ENCODE measurements at regions not wholly inside any gene's neighbourhood (a gene's known extent, or its start where the extent isn't known, plus 50 kb on each side); places are given as distances from the start of the nearest gene placed in this dataset.

DNA sequence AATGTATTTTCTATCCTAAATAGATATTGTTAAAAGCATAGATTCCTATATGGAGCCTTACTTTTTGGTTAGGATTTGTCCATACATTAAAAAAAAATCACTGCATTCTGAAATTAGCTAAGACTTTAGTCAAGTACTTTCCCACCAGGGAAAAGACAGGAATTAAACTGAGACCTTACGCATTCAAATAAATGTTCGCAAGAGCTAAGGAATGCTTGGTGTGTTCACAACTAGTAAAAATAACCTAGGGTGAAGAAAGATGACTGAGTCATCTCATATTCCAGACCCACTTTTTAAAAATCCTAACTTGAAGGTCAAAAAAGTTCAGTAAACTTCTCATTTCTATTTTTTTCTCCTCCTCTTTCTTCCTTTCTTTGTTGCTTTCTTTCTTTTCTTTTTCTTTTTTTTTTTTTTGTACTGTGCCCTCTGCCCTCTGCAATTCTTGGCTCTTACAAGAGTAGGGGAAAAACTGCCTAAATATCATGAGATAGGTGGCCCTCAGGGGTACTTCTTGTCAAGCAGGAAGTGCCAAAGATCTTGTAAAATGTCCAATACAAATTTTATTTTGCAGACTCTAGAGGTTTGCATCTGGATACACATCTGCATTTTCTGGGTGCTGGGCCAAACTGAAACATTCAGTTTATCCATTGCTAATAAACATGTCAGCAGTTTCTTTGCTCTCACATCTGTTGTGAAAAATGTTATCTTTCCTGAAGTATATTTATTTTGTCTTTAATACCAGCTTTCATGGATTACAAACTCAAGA lies 121.4 kb upstream of the GORAB start:
- H3K27me3 ChIP-seq: no peaks in the 10 kb centered on the region
- 13 to 23% methylated on average over 2 of the region's 2 CpGs for WGBS, 2 donors (ENCODE audit: low coverage in 1 of 2)
- ATAC-seq: peak; percentile 91
- no peaks in the 10 kb centered on the region for H3K36me3 ChIP-seq
- H3K27ac ChIP-seq: peak overlapping the region; percentile 43 to 74 (median 64)
- TF ChIP-seq CTCF (IDR thresholded peaks at IDR 0.05): no peak
- peak; percentile 62 for TF ChIP-seq POLR2AphosphoS5 (IDR thresholded peaks at IDR 0.05)
- no peak overlapping the region for H3K4me3 ChIP-seq
- H3K4me1 ChIP-seq: peaks cover 9 to 26% (median 10%) of the 10 kb centered on the region in 3 donors
- H3K9me3 ChIP-seq: no peaks in the 10 kb centered on the region

GRCh38 chr1:170414989-170415709 lies 116.8 kb upstream of the GORAB start:
- peaks cover 9 to 30% (median 10%) of the 10 kb centered on the region in 3 donors for H3K4me1 ChIP-seq
- 29 to 41% methylated on average over 3 of the region's 3 CpGs for WGBS, 2 donors (ENCODE audit: low coverage in 1 of 2)
- no peaks in the 10 kb centered on the region for H3K27me3 ChIP-seq
- H3K36me3 ChIP-seq: no peaks in the 10 kb centered on the region
- no peak for ATAC-seq
- H3K9me3 ChIP-seq: no peaks in the 10 kb centered on the region
- TF ChIP-seq POLR2AphosphoS5 (IDR thresholded peaks at IDR 0.05) (no peak), POLR2A (IDR thresholded peaks at IDR 0.05) (no peak), CTCF (IDR thresholded peaks at IDR 0.05) (no peak), EP300 (IDR thresholded peaks at IDR 0.05) (no peak)
- no peak overlapping the region for H3K4me3 ChIP-seq
- peak overlapping the region; percentile 31 to 70 (median 59) for H3K27ac ChIP-seq

DNA sequence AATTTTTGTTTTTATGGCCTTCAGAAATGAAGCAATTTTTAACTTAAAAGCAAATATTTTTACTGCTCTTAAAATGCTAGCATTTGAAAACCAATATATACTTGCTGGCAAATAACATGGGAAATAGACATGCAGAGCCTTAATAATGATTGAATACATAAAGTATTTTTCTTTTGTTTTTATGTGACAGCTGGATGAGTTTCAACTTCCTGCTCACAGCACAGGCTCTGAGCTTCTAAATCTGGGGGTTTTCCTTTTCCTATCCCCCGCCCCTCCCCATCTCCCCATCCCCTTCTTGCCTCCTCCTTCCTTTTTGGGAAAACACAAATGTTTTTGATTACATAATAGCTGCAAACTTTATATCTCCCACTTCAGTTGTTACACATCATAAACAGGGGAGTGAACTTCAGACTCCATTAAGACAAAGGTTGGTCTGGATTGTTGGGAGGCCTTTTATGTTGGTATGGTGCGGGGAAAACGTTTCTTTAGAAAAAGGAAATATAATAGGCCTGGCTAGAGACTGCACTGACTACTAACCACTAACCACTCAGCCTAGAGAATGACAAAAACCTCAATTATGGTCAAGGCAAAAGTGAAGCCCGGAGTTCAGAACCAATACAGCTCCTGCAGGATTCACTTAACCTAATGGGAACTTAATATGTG lies 116.1 kb upstream of the GORAB start:
- Histone ChIP-seq H3K4me1 (peaks cover 8 to 28% (median 10%) of the 10 kb centered on the region in 3 donors), H3K4me3 (no peak overlapping the region), H3K36me3 (no peaks in the 10 kb centered on the region), H3K9me3 (no peaks in the 10 kb centered on the region), H3K27ac (peak overlapping the region in 3 of 4 donors; percentile 31 to 70 (median 53)), H3K27me3 (no peaks in the 10 kb centered on the region)
- ATAC-seq: no peak
- no peak for TF ChIP-seq EP300 (IDR thresholded peaks at IDR 0.05)
- TF ChIP-seq POLR2AphosphoS5 (IDR thresholded peaks at IDR 0.05): no peak
- no peak for TF ChIP-seq CTCF (IDR thresholded peaks at IDR 0.05)
- no peak for TF ChIP-seq POLR2A (IDR thresholded peaks at IDR 0.05)
- 46 to 48% methylated on average over 3 to 4 of the region's 4 CpGs for WGBS, 2 donors (ENCODE audit: low coverage in 1 of 2)

DNA sequence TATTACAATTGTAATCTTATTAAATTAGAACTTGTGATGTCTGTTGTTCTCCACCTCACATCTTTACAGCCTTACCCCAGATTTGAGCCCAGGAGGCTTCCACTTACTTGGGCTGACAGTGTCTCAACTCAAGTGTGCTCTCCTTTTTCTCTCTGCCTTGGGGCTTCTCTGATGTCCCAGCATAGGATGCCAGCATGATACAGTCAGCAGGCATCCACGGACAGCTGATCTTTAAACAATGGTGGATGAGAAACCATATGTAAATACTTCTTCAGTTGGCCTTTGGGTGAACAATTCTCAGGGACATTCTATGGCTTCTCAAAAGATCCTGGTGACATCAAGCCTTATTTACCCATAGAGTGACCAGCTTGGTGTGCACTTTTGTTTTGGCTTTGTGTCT lies 107.6 kb upstream of the GORAB start:
- ATAC-seq: no peak
- no peaks in the 10 kb centered on the region for H3K27me3 ChIP-seq
- no peaks in the 10 kb centered on the region for H3K36me3 ChIP-seq
- no peak overlapping the region for H3K4me3 ChIP-seq
- H3K9me3 ChIP-seq: no peaks in the 10 kb centered on the region
- WGBS, 2 donors (ENCODE audit: low coverage in 1 of 2): 42 to 67% methylated on average over 1 of the region's 1 CpG
- no peak overlapping the region for H3K27ac ChIP-seq
- H3K4me1 ChIP-seq: no peaks in the 10 kb centered on the region
- TF ChIP-seq POLR2AphosphoS5 (IDR thresholded peaks at IDR 0.05) (no peak), CTCF (IDR thresholded peaks at IDR 0.05) (no peak), EP300 (IDR thresholded peaks at IDR 0.05) (no peak), POLR2A (IDR thresholded peaks at IDR 0.05) (no peak)

Data from gastroesophageal sphincter (tissue), 4 donors.